GM23338 (cell line): ENCODE measurements at regions not wholly inside any gene's neighbourhood (a gene's known extent, or its start where the extent isn't known, plus 50 kb on each side); places are given as distances from the start of the nearest gene placed in this dataset.

Experiments
- ATAC-seq: fragments of 200-7000 bp; cut with Tn5 transposase; 3 replicates; pipeline ENCODE4 v1.9.1; 2020
- DNase-seq: peaks from one replicate; pipeline ENCODE4 v3.0.0-alpha.2; 2015; ENCODE audit warnings: low spot score
- H2AFZ ChIP-seq: fragments of 200-600 bp; sonication (generic); 2 replicates; pipeline ENCODE4 v1.8.0; 2016; ENCODE audit warnings: antibody characterized with exemption, mild to moderate bottlenecking, moderate library complexity
- H3F3A ChIP-seq: fragments of 200-600 bp; sonication (generic); replicated peaks from 2 replicates; pipeline ENCODE4 v1.8.0; 2017; ENCODE audit warnings: antibody characterized with exemption, mixed run types, low read depth
- H3K27ac ChIP-seq: fragments of 200-600 bp; sonication (generic); 2 replicates; pipeline ENCODE4 v1.6.1; 2016; ENCODE audit warnings: low read depth
- H3K27me3 ChIP-seq: fragments of 200-600 bp; sonication (generic); 2 replicates; pipeline ENCODE4 v1.8.0; 2016; ENCODE audit warnings: mild to moderate bottlenecking, mixed run types, moderate library complexity; ENCODE audit not compliant: insufficient read depth
- H3K36me3 ChIP-seq: fragments of 200-600 bp; sonication (generic); 2 replicates; pipeline ENCODE4 v1.8.0; 2016; ENCODE audit warnings: mild to moderate bottlenecking; ENCODE audit not compliant: insufficient read depth
- H3K4me1 ChIP-seq: fragments of 200-600 bp; sonication (generic); 2 replicates; pipeline ENCODE4 v1.8.0; 2016; ENCODE audit warnings: mild to moderate bottlenecking, moderate library complexity; ENCODE audit not compliant: insufficient read depth
- H3K4me2 ChIP-seq: fragments of 200-600 bp; sonication (generic); 2 replicates; pipeline ENCODE4 v1.7.1; 2017; ENCODE audit warnings: mixed run types
- H3K4me3 ChIP-seq: fragments of 200-600 bp; sonication (generic); 2 replicates; pipeline ENCODE4 v1.6.1; 2016; ENCODE audit warnings: mixed run types
- H3K79me2 ChIP-seq: fragments of 200-600 bp; sonication (generic); replicated peaks from 2 replicates; pipeline ENCODE4 v1.8.0; 2017; ENCODE audit warnings: mild to moderate bottlenecking; ENCODE audit not compliant: insufficient read depth
- H3K9me2 ChIP-seq: fragments of 200-600 bp; sonication (generic); 2 replicates; pipeline ENCODE4 v1.8.0; 2017; ENCODE audit not compliant: insufficient read depth
- H4K20me1 ChIP-seq: fragments of 200-600 bp; sonication (generic); replicated peaks from 2 replicates; pipeline ENCODE4 v1.8.0; 2017; ENCODE audit warnings: mild to moderate bottlenecking; ENCODE audit not compliant: insufficient read depth
- H3K27ac Mint-ChIP-seq: 2 replicates; pipeline ENCODE4 v1.8.0; 2020; ENCODE audit warnings: inconsistent platforms, mild to moderate bottlenecking, moderate library complexity, mixed read lengths
- H3K27me3 Mint-ChIP-seq: 3 replicates; pipeline ENCODE4 v1.8.0; 2022; ENCODE audit warnings: low read depth, mild to moderate bottlenecking, moderate library complexity, mixed read lengths, inconsistent platforms; ENCODE audit not compliant: insufficient read depth, poor library complexity
- H3K36me3 Mint-ChIP-seq: 3 replicates; pipeline ENCODE4 v1.8.0; 2021; ENCODE audit warnings: low read depth, mild to moderate bottlenecking, inconsistent platforms, moderate library complexity, mixed read lengths
- H3K4me1 Mint-ChIP-seq: 3 replicates; pipeline ENCODE4 v1.8.0; 2020; ENCODE audit warnings: mild to moderate bottlenecking, inconsistent platforms, mixed read lengths
- H3K4me3 Mint-ChIP-seq: 3 replicates; pipeline ENCODE4 v1.8.0; 2021; ENCODE audit warnings: moderate library complexity, mild to moderate bottlenecking, inconsistent platforms, mixed read lengths
- H3K9me3 Mint-ChIP-seq: 3 replicates; pipeline ENCODE4 v1.8.0; 2020; ENCODE audit warnings: moderate library complexity, mild to moderate bottlenecking, inconsistent platforms, mixed read lengths
- CREB1 ChIP-seq: fragments of 250-450 bp; sonication (Bioruptor Pico); IDR thresholded peaks from 2 replicates; pipeline ENCODE4 v1.5.0; 2020; ENCODE audit warnings: low read depth, mild to moderate bottlenecking, moderate library complexity
- JUNB ChIP-seq: IDR thresholded peaks from one replicate; pipeline ENCODE4 v1.6.1; 2016; ENCODE audit warnings: antibody characterized with exemption; ENCODE audit not compliant: unreplicated experiment
- NANOG ChIP-seq: IDR thresholded peaks from 2 replicates; pipeline ENCODE4 v1.6.1; 2016; ENCODE audit warnings: antibody characterized with exemption, borderline replicate concordance
- POLR2AphosphoS5 ChIP-seq: IDR thresholded peaks from 2 replicates; pipeline ENCODE4 v1.6.1; 2016; ENCODE audit warnings: antibody characterized with exemption, low read depth
- REST ChIP-seq: IDR thresholded peaks from one replicate; pipeline ENCODE4 v1.6.1; 2018; ENCODE audit warnings: antibody characterized with exemption; ENCODE audit not compliant: unreplicated experiment
- ZNF114 ChIP-seq: fragments of 250-450 bp; sonication (Bioruptor Pico); IDR thresholded peaks from 2 replicates; pipeline ENCODE4 v1.5.0; 2020; ENCODE audit warnings: mild to moderate bottlenecking, moderate library complexity
- ZNF331 ChIP-seq: fragments of 250-450 bp; sonication (Bioruptor Pico); IDR thresholded peaks from 2 replicates; pipeline ENCODE4 v1.5.0; 2020; ENCODE audit warnings: low read depth, mild to moderate bottlenecking, moderate library complexity
- TF ChIP-seq, protein P1 (sequence below): IDR thresholded peaks from 2 replicates; pipeline ENCODE4 v1.6.1; 2016; ENCODE audit warnings: antibody characterized with exemption
- TF ChIP-seq, protein P2 (sequence below): fragments of 250-450 bp; sonication (Bioruptor Pico); IDR thresholded peaks from 2 replicates; pipeline ENCODE4 v1.5.0; 2020; ENCODE audit warnings: mild to moderate bottlenecking, moderate library complexity
- TF ChIP-seq, protein P3 (sequence below), 2 experiments: fragments of 200-600 bp in 1 of 2; sonication (generic) in 1 of 2; conservative IDR thresholded peaks; 2 replicates each; pipeline versions ENCODE4 v1.5.1 to v1.6.1; 2016 to 2017; ENCODE audit warnings: antibody characterized with exemption in 2 of 2, low read depth in 2 of 2, mild to moderate bottlenecking in 2 of 2, moderate library complexity in 1 of 2

DNA sequence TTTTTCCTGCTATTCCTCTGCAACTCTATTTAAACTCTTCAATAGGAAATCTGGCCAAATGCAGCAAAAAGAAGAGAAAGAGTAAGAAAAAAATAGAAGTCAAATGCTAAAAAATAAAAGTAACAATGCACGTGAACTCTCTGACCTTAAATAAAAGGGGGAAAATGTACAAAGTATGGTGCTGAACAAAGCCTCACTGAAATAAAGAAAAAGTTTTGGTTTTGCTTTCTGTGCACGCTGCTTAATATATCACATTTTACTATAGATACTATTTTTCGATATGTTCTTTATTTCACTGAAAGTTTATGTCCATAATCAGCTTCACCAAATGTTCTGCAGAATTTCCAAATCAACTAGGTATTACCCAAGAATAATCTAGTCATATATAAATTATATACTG lies 396.3 kb downstream of the CBLN2 start:
- DNase-seq (no peak), ATAC-seq (no peak)
- no peak overlapping the region for H3K27ac ChIP-seq
- TF ChIP-seq, protein P1, sequence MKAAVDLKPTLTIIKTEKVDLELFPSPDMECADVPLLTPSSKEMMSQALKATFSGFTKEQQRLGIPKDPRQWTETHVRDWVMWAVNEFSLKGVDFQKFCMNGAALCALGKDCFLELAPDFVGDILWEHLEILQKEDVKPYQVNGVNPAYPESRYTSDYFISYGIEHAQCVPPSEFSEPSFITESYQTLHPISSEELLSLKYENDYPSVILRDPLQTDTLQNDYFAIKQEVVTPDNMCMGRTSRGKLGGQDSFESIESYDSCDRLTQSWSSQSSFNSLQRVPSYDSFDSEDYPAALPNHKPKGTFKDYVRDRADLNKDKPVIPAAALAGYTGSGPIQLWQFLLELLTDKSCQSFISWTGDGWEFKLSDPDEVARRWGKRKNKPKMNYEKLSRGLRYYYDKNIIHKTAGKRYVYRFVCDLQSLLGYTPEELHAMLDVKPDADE: no peak
- no peak overlapping the region for H2AFZ ChIP-seq
- no peak overlapping the region for H3K4me3 ChIP-seq
- H3K79me2 ChIP-seq: no peaks in the 10 kb centered on the region
- no peak overlapping the region for H3K4me2 ChIP-seq
- H3K4me1 Mint-ChIP-seq: no peaks in the 10 kb centered on the region
- H3K36me3 ChIP-seq: peaks cover 13% of the 10 kb centered on the region; the same call in 1 of the 2 replicates
- no peaks in the 10 kb centered on the region for H3K27me3 Mint-ChIP-seq
- no peaks in the 10 kb centered on the region for H3F3A ChIP-seq
- no peaks in the 10 kb centered on the region for H3K27me3 ChIP-seq
- H3K9me3 Mint-ChIP-seq: peaks cover 71% of the 10 kb centered on the region
- no peak overlapping the region for H3K4me3 Mint-ChIP-seq
- H3K9me2 ChIP-seq: no peaks in the 10 kb centered on the region
- no peak overlapping the region for H3K27ac Mint-ChIP-seq
- no peaks in the 10 kb centered on the region for H3K4me1 ChIP-seq
- peaks cover 3% of the 10 kb centered on the region; the same call in 2 of the 3 replicates for H3K36me3 Mint-ChIP-seq
- no peaks in the 10 kb centered on the region for H4K20me1 ChIP-seq

DNA sequence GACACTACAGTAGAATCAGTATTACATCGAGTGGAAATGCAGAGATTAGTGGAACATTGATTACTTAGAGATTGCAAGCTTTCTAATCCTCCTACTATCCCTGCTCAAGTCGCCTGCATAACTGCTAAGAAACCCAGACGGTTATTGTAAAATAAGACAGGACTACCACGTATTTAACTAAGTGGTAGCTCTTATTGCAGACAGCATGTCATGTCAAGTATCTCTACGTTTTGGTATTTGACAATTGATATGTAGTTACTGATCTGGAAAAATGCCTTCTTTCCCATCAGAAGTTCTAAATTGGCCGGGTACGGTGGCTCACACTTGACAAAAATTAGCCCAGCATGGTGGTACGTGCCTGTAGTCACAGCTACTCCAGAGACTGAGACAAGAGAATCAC lies 404.1 kb downstream of the CBLN2 start:
- Histone ChIP-seq H3K4me3 (no peak overlapping the region), H3K36me3 (peaks cover 13% of the 10 kb centered on the region), H4K20me1 (no peaks in the 10 kb centered on the region), H3K4me2 (no peak overlapping the region), H3K27ac (no peak overlapping the region), H3K79me2 (no peaks in the 10 kb centered on the region), H3K4me1 (no peaks in the 10 kb centered on the region), H3F3A (no peaks in the 10 kb centered on the region), H3K9me2 (no peaks in the 10 kb centered on the region), H2AFZ (no peak overlapping the region), H3K27me3 (no peaks in the 10 kb centered on the region)
- Mint-ChIP-seq H3K27ac (no peak overlapping the region), H3K36me3 (peaks cover 26% of the 10 kb centered on the region), H3K27me3 (peaks cover 4% of the 10 kb centered on the region), H3K4me1 (no peaks in the 10 kb centered on the region), H3K4me3 (no peak overlapping the region), H3K9me3 (peaks cover 88% of the 10 kb centered on the region)
- DNase-seq (no peak), ATAC-seq (no peak)
- TF ChIP-seq, protein P2, sequence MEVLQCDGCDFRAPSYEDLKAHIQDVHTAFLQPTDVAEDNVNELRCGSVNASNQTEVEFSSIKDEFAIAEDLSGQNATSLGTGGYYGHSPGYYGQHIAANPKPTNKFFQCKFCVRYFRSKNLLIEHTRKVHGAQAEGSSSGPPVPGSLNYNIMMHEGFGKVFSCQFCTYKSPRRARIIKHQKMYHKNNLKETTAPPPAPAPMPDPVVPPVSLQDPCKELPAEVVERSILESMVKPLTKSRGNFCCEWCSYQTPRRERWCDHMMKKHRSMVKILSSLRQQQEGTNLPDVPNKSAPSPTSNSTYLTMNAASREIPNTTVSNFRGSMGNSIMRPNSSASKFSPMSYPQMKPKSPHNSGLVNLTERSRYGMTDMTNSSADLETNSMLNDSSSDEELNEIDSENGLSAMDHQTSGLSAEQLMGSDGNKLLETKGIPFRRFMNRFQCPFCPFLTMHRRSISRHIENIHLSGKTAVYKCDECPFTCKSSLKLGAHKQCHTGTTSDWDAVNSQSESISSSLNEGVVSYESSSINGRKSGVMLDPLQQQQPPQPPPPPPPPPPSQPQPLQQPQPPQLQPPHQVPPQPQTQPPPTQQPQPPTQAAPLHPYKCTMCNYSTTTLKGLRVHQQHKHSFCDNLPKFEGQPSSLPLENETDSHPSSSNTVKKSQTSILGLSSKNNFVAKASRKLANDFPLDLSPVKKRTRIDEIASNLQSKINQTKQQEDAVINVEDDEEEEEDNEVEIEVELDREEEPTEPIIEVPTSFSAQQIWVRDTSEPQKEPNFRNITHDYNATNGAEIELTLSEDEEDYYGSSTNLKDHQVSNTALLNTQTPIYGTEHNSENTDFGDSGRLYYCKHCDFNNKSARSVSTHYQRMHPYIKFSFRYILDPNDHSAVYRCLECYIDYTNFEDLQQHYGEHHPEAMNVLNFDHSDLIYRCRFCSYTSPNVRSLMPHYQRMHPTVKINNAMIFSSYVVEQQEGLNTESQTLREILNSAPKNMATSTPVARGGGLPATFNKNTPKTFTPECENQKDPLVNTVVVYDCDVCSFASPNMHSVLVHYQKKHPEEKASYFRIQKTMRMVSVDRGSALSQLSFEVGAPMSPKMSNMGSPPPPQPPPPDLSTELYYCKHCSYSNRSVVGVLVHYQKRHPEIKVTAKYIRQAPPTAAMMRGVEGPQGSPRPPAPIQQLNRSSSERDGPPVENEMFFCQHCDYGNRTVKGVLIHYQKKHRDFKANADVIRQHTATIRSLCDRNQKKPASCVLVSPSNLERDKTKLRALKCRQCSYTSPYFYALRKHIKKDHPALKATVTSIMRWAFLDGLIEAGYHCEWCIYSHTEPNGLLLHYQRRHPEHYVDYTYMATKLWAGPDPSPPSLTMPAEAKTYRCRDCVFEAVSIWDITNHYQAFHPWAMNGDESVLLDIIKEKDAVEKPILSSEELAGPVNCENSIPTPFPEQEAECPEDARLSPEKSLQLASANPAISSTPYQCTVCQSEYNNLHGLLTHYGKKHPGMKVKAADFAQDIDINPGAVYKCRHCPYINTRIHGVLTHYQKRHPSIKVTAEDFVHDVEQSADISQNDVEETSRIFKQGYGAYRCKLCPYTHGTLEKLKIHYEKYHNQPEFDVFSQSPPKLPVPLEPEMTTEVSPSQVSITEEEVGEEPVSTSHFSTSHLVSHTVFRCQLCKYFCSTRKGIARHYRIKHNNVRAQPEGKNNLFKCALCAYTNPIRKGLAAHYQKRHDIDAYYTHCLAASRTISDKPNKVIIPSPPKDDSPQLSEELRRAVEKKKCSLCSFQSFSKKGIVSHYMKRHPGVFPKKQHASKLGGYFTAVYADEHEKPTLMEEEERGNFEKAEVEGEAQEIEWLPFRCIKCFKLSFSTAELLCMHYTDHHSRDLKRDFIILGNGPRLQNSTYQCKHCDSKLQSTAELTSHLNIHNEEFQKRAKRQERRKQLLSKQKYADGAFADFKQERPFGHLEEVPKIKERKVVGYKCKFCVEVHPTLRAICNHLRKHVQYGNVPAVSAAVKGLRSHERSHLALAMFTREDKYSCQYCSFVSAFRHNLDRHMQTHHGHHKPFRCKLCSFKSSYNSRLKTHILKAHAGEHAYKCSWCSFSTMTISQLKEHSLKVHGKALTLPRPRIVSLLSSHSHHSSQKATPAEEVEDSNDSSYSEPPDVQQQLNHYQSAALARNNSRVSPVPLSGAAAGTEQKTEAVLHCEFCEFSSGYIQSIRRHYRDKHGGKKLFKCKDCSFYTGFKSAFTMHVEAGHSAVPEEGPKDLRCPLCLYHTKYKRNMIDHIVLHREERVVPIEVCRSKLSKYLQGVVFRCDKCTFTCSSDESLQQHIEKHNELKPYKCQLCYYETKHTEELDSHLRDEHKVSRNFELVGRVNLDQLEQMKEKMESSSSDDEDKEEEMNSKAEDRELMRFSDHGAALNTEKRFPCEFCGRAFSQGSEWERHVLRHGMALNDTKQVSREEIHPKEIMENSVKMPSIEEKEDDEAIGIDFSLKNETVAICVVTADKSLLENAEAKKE (CRISPR knock-in tag): no peak
- TF ChIP-seq JUNB: no peak
- no peak for TF ChIP-seq NANOG
- no peak for TF ChIP-seq CREB1
- TF ChIP-seq POLR2AphosphoS5: no peak
- TF ChIP-seq ZNF114 (CRISPR knock-in tag): no peak
- no peak for TF ChIP-seq ZNF331 (CRISPR knock-in tag)
- TF ChIP-seq, protein P3, sequence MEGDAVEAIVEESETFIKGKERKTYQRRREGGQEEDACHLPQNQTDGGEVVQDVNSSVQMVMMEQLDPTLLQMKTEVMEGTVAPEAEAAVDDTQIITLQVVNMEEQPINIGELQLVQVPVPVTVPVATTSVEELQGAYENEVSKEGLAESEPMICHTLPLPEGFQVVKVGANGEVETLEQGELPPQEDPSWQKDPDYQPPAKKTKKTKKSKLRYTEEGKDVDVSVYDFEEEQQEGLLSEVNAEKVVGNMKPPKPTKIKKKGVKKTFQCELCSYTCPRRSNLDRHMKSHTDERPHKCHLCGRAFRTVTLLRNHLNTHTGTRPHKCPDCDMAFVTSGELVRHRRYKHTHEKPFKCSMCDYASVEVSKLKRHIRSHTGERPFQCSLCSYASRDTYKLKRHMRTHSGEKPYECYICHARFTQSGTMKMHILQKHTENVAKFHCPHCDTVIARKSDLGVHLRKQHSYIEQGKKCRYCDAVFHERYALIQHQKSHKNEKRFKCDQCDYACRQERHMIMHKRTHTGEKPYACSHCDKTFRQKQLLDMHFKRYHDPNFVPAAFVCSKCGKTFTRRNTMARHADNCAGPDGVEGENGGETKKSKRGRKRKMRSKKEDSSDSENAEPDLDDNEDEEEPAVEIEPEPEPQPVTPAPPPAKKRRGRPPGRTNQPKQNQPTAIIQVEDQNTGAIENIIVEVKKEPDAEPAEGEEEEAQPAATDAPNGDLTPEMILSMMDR (conservative IDR thresholded peaks at IDR 0.05; ENCODE audit: low read depth in 2 of 2): no peak
- TF ChIP-seq REST: no peak
